ENCODE measurements at regions not wholly inside any gene's neighbourhood (a gene's known extent, or its start where the extent isn't known, plus 50 kb on each side); places are given as distances from the start of the nearest gene placed in this dataset.
"Not testable (repeated sequence)": the region's sequence is repeated elsewhere in the genome, so short reads cannot be mapped to it uniquely, and the experiment has no call there.

DNA sequence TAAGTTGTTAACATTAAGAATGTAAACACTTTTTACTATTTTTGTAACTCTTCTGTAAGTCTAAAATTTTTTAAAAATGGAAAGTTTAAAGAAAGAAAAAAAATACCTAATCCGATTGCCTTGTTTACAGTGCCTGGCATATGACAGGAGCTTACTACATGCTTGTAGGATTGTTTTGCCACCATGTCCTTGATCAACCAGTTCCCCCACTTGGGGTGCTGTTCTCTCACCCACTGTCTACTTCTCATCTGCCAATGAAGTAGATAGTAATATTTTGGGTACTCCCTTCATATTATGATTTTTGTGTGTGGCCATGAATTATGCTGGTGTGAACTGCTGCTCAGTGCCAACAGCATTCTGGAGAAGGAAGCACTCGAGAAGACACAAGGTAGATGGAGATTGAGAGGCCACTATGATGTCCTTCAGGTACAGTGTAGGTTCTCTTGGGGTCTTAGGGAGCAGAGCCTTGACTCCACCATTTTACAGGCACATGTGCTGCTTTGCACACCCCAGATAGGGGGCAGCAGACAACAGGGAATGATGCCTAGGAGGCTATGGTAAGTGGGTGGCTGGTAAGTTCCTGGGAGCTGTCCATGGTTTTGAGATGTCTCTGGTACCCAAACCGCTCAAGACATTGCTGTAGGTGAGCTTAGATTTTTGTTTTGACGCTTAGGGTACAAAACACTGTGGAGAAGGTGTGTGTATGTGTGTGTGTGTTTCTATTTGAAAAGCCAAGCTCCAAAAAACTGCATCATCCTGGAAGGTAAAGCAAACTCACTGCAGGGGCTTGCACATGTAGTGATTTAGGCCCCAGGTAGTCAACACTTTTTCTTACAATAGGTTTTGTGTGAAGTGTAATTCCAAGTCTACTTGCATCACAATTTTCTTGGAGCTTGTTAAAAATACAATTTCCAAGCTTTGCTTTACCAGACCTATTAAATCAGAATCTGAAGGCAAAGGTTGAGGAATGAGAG lies 494.5 kb upstream of the LARGE1 start:
- ChIA-PET CTCF (interaction anchor here (0.6 to 3.4 kb wide), 23 partner anchors 9 to 819 kb away, joined by 3 to 52 read pairs (median 4); no protein-coding TSS in a partner anchor), POLR2A (no interaction called here)
- DNase-seq (ENCODE audit: extremely low spot score) = peak; percentile 16
- TF ChIP-seq, protein P1, sequence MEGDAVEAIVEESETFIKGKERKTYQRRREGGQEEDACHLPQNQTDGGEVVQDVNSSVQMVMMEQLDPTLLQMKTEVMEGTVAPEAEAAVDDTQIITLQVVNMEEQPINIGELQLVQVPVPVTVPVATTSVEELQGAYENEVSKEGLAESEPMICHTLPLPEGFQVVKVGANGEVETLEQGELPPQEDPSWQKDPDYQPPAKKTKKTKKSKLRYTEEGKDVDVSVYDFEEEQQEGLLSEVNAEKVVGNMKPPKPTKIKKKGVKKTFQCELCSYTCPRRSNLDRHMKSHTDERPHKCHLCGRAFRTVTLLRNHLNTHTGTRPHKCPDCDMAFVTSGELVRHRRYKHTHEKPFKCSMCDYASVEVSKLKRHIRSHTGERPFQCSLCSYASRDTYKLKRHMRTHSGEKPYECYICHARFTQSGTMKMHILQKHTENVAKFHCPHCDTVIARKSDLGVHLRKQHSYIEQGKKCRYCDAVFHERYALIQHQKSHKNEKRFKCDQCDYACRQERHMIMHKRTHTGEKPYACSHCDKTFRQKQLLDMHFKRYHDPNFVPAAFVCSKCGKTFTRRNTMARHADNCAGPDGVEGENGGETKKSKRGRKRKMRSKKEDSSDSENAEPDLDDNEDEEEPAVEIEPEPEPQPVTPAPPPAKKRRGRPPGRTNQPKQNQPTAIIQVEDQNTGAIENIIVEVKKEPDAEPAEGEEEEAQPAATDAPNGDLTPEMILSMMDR (IDR thresholded peaks at IDR 0.05; ENCODE audit: control extremely low read depth, extremely low read depth, low read depth, missing control alignments) = peak; percentile 72

DNA sequence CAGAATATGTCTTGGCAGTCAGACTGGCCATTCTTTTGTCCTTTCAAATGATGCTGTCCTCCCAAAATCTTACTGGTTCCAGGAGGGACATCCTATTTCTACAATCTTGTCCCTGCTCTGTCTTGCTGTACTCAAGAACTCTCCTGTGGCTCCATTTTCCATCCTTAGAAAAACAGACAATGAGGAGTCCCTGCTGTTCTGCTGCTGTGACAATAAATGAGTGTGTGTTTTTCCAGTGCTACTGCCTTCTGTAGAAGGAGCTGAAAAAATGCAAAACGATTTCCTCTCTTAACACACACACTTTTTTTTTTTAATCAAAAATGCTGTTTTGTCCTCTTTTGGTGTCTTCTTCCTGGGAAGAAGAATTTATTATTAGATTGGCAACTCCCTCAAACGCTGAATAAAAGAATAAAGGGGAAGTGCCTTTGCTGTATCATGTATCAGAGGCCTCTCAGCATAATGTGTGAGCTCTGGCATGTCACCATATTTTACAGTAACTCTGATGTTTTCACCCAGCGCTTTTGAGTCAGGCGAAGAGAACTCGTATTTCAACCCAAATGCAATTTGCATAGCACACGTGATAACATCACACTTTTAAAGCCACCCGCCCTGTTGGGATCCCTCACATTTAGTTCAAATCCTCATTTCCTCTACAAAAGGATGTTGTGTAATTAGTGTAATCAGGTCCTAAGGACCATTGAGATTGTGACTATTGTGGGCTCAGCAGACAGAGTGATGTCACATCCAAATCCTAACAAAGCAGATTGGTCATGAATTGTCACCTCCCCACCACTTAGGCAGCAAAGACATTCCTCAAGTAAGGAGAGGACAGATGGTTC lies 496.0 kb upstream of the LARGE1 start:
- TF ChIP-seq, protein P1 (IDR thresholded peaks at IDR 0.05; ENCODE audit: control extremely low read depth, extremely low read depth, low read depth, missing control alignments) = no peak
- ChIA-PET POLR2A (no interaction called here), CTCF (interaction anchor here (0.8 to 3.4 kb wide), 2 partner anchors 607 to 734 kb away, joined by 4 to 52 read pairs; no protein-coding TSS in a partner anchor)
- DNase-seq (ENCODE audit: extremely low spot score) = no peak

DNA sequence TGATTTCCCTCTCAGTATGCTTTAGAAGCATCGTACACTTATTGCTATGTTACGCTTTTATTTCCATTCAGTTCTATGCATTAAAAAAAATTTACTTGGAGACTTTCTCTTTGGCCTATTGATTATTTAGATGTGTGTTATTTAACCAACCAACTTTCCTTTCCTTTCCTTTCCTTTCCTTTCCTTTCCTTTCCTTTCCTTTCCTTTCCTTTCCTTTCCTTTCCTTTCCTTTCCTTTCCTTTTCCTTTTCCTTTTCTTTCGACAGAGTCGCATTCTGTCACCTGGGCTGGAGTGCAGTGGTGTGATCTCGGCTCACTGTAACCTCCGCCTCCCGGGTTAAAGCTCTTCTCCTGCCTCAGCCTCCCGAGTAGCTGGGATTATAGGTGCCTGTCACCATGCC lies 502.7 kb upstream of the LARGE1 start:
- CTCF ChIA-PET; DNase-seq (ENCODE audit: extremely low spot score); POLR2A ChIA-PET: not testable (repeated sequence)

DNA sequence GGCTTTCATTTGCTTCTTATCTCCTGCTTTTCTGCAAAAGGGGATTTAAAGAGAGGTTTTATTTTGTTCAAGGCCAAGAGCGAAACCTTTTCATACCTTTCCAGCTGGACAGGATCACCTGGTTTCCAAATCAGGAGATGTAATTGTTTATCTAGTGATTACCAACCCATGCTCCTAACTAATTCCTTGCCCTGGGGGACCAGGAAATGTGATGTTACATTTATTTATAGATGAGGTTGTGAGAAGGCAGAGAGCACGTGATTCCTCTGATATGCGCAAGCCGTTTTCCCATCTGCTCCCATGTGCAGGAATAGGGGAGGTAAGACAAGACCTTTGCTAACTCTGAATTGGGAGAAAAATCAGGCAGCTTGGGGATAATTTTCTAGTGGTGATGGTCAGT lies 507.2 kb upstream of the LARGE1 start:
- TF ChIP-seq, protein P1 (IDR thresholded peaks at IDR 0.05; ENCODE audit: control extremely low read depth, extremely low read depth, low read depth, missing control alignments) = no peak
- DNase-seq (ENCODE audit: extremely low spot score) = no peak
- POLR2A ChIA-PET = no interaction called here
- CTCF ChIA-PET = no interaction called here

DNA sequence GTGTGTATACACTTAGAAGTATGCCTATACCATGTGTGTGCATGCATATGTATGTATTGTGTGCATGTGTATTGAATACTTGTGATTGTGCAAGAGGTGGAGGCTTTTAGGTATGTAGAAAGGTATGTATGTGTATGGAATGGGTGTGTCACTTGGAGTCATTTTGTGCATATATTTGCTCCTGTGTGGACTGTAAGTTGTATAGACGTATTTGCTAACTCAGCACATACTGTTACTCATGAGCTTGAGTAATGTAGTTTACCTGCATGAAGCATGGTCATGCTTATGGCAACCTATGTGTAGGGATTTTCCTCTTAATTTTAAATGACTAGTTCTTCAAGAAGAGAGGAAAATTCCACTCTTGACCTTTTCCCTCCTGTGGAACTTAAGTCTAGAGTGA lies 507.6 kb upstream of the LARGE1 start:
- no peak for DNase-seq (ENCODE audit: extremely low spot score)
- ChIA-PET CTCF (no interaction called here), POLR2A (no interaction called here)
- TF ChIP-seq, protein P1 (IDR thresholded peaks at IDR 0.05; ENCODE audit: control extremely low read depth, extremely low read depth, low read depth, missing control alignments) = no peak

DNA sequence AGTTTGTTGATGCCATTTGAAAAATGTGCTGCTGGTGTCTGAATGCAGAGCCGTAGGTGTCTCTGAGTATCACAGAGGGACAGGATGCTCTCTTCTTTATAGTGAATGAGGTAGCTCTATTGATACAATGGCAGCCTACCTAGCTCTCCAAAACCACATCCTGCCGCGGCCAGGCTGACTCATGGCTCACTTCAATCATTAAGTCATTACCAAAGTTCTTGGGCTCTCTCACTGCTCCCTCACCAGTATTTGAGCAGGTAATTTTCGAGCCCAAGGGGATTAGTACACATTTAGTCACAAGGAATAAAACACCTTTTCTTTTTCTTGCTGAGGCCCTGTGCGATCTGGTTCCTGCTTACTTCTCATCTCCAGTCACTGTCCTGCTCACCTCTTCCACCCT lies 509.0 kb upstream of the LARGE1 start:
- ChIA-PET CTCF (no interaction called here), POLR2A (no interaction called here)
- no peak for DNase-seq (ENCODE audit: extremely low spot score)
- TF ChIP-seq, protein P1 (IDR thresholded peaks at IDR 0.05; ENCODE audit: control extremely low read depth, extremely low read depth, low read depth, missing control alignments) = no peak
